Thyroid gland (tissue), 4 donors: ENCODE measurements at regions not wholly inside any gene's neighbourhood (a gene's known extent, or its start where the extent isn't known, plus 50 kb on each side); places are given as distances from the start of the nearest gene placed in this dataset.

Source experiments
- DNase-seq, 2 donors: peaks; one replicate each; pipeline ENCODE4 v3.0.0-alpha.2; 2019
- H3K27ac ChIP-seq, 3 donors: fragments of 200-600 bp; sonication (generic); 1 replicate in 2 of 3; 2 replicates in 1 of 3; pipeline ENCODE4 v1.5.1; 2016 to 2019; ENCODE audit warnings: mild to moderate bottlenecking in 1 of 3, moderate library complexity in 1 of 3
- H3K27me3 ChIP-seq: fragments of 200-600 bp; sonication (generic); one replicate; pipeline ENCODE4 v1.5.1; 2019
- H3K36me3 ChIP-seq, 2 donors: fragments of 200-600 bp; sonication (generic); one replicate each; pipeline ENCODE4 v1.5.1; 2016 to 2019
- H3K4me1 ChIP-seq, 2 donors: fragments of 200-600 bp; sonication (generic); one replicate each; pipeline ENCODE4 v1.5.1; 2017 to 2019
- H3K4me3 ChIP-seq, 3 donors: fragments of 200-600 bp; sonication (generic); replicated peaks in 1 of 3; 1 replicate in 2 of 3; 2 replicates in 1 of 3; pipeline ENCODE4 v1.5.1; 2016; ENCODE audit warnings: mild to moderate bottlenecking in 1 of 3
- H3K9me3 ChIP-seq: fragments of 200-600 bp; sonication (generic); one replicate; pipeline ENCODE4 v1.5.1; 2017
- POLR2A ChIP-seq, 2 donors: fragments of 450-650 bp; IDR thresholded peaks; one replicate each; pipeline ENCODE4 v1.6.1; 2017; ENCODE audit warnings: antibody characterized with exemption in 2 of 2, mild to moderate bottlenecking in 2 of 2, moderate library complexity in 1 of 2
- WGBS, 2 donors: methylation state at CpG; one replicate each; pipeline ENCODE4 v1.1.5; 2017; 5-methylcytosine and 5-hydroxymethylcytosine counted together
- intact Hi-C: fragments of 100-400 bp; cut with DNase I; formaldehyde crosslinking; loops from one replicate; pipeline ENCODE4 v1.15.1; 2023
- TF ChIP-seq, protein P1 (sequence below), 6 experiments: fragments of 200-600 bp in 3 of 6; fragments of 450-650 bp in 3 of 6; sonication (generic) in 3 of 6; IDR thresholded peaks; one replicate each; pipeline ENCODE4 v1.5.1; 2016 to 2019; ENCODE audit warnings: antibody characterized with exemption in 6 of 6, mild to moderate bottlenecking in 2 of 6, inconsistent platforms in 1 of 6, moderate library complexity in 1 of 6

GRCh38 chr7:118311121-118311836 lies 86.8 kb downstream of the ANKRD7 start:
- H3K27ac ChIP-seq: no peak overlapping the region
- H3K27me3 ChIP-seq: no peaks in the 10 kb centered on the region
- intact Hi-C loops: no loop called here
- no peak for TF ChIP-seq POLR2A (IDR thresholded peaks at IDR 0.05)
- TF ChIP-seq, protein P1, sequence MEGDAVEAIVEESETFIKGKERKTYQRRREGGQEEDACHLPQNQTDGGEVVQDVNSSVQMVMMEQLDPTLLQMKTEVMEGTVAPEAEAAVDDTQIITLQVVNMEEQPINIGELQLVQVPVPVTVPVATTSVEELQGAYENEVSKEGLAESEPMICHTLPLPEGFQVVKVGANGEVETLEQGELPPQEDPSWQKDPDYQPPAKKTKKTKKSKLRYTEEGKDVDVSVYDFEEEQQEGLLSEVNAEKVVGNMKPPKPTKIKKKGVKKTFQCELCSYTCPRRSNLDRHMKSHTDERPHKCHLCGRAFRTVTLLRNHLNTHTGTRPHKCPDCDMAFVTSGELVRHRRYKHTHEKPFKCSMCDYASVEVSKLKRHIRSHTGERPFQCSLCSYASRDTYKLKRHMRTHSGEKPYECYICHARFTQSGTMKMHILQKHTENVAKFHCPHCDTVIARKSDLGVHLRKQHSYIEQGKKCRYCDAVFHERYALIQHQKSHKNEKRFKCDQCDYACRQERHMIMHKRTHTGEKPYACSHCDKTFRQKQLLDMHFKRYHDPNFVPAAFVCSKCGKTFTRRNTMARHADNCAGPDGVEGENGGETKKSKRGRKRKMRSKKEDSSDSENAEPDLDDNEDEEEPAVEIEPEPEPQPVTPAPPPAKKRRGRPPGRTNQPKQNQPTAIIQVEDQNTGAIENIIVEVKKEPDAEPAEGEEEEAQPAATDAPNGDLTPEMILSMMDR (IDR thresholded peaks at IDR 0.05): no peak
- no peaks in the 10 kb centered on the region for H3K36me3 ChIP-seq
- 53 to 65% methylated on average over 1 of the region's 1 CpG for WGBS, 2 donors
- H3K4me1 ChIP-seq: no peaks in the 10 kb centered on the region
- DNase-seq: no peak
- no peak overlapping the region for H3K4me3 ChIP-seq
- no peaks in the 10 kb centered on the region for H3K9me3 ChIP-seq

DNA sequence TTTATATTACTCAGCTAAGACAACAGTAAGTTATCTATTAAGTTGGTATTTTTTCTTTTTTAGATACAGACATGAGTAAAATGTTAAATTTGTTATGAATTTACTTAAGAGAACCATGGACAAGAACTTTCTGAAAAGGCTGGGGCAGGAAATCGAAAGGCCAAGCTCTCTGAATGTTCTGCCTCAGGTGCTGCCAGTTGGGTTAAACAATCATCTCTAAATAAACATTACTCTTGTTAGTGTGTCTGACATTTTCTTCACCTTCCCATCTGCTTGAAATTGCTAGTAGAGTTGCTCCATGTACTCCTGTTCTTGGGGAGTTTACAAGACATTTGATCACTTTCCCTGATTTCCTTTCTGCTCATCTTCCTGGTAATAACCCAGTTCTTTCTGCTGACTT lies 87.5 kb downstream of the ANKRD7 start:
- H3K36me3 ChIP-seq: no peaks in the 10 kb centered on the region
- no peaks in the 10 kb centered on the region for H3K9me3 ChIP-seq
- WGBS, 2 donors: 41 to 42% methylated on average over 1 of the region's 1 CpG
- H3K27ac ChIP-seq: no peak overlapping the region
- no peaks in the 10 kb centered on the region for H3K27me3 ChIP-seq
- intact Hi-C loops: no loop called here
- no peak for DNase-seq
- TF ChIP-seq, protein P1 (IDR thresholded peaks at IDR 0.05): no peak
- no peak for TF ChIP-seq POLR2A (IDR thresholded peaks at IDR 0.05)
- H3K4me3 ChIP-seq: no peak overlapping the region
- H3K4me1 ChIP-seq: no peaks in the 10 kb centered on the region

GRCh38 chr7:118312966-118313365 lies 88.5 kb downstream of the ANKRD7 start:
- Histone ChIP-seq H3K9me3 (no peaks in the 10 kb centered on the region), H3K4me3 (no peak overlapping the region), H3K27me3 (no peaks in the 10 kb centered on the region), H3K27ac (no peak overlapping the region), H3K4me1 (no peaks in the 10 kb centered on the region), H3K36me3 (no peaks in the 10 kb centered on the region)
- no peak for DNase-seq
- whole genome bisulfite sequencing, 2 donors: 95 to 96% methylated on average over 1 of the region's 1 CpG
- intact Hi-C loops: no loop called here
- no peak for TF ChIP-seq POLR2A (IDR thresholded peaks at IDR 0.05)
- TF ChIP-seq, protein P1 (IDR thresholded peaks at IDR 0.05): no peak

DNA sequence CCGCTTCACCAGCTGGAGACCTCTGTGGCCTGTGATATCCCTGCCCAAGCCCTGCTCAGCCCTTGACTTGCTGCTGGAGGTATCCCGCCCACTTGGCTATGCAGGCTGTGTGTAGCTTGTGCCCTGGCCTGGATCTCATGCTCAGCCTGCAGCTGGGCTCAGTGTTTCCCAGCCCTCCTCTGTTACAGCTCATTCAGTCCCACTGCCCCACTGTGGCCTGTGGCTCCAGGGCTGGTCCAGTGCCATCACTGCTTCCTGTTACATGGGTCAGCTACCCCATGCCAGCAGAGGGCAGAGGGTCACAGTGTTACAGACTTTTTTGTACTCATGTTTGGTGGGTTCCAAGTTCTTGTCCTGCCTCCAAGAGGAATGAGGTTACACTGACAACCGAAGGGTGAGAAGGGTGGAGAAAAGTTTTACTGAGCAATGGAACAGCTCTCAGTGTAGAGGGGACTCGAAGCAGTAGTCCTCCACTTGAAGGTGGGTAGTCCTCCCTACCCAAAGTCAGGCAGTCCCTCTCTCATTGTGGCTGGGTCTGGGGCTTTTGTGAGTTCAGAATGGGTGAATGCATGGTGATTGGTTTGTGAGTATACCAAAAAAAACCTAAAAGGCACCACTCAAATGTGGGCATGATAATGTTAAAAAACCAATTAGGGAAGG lies 100.4 kb downstream of the ANKRD7 start:
- Histone ChIP-seq H3K4me3 (no peak overlapping the region), H3K4me1 (no peaks in the 10 kb centered on the region), H3K27me3 (no peaks in the 10 kb centered on the region), H3K36me3 (no peaks in the 10 kb centered on the region), H3K9me3 (no peaks in the 10 kb centered on the region), H3K27ac (no peak overlapping the region)
- intact Hi-C loops: no loop called here
- no peak for DNase-seq
- TF ChIP-seq, protein P1 (IDR thresholded peaks at IDR 0.05): no peak
- TF ChIP-seq POLR2A (IDR thresholded peaks at IDR 0.05): no peak
- 87 to 93% methylated on average over 4 of the region's 4 CpGs for WGBS, 2 donors

- H3K27ac ChIP-seq: no peak overlapping the region
These were observed 100.9 kb downstream of the ANKRD7 start for GRCh38 chr7:118325450-118325808.

More at GRCh38 chr7:118325450-118325808, 100.9 kb downstream of the ANKRD7 start:
- no peaks in the 10 kb centered on the region for H3K27me3 ChIP-seq
- no peaks in the 10 kb centered on the region for H3K36me3 ChIP-seq
- no peak for DNase-seq
- H3K4me3 ChIP-seq: no peak overlapping the region
- no peaks in the 10 kb centered on the region for H3K4me1 ChIP-seq
- intact Hi-C loops: no loop called here
- no peaks in the 10 kb centered on the region for H3K9me3 ChIP-seq
- TF ChIP-seq POLR2A (IDR thresholded peaks at IDR 0.05): no peak
- TF ChIP-seq, protein P1 (IDR thresholded peaks at IDR 0.05): no peak
